ENCODE measurements at regions not wholly inside any gene's neighbourhood (a gene's known extent, or its start where the extent isn't known, plus 50 kb on each side); places are given as distances from the start of the nearest gene placed in this dataset.
"Not testable (repeated sequence)": the region's sequence is repeated elsewhere in the genome, so short reads cannot be mapped to it uniquely, and the experiment has no call there.

DNA sequence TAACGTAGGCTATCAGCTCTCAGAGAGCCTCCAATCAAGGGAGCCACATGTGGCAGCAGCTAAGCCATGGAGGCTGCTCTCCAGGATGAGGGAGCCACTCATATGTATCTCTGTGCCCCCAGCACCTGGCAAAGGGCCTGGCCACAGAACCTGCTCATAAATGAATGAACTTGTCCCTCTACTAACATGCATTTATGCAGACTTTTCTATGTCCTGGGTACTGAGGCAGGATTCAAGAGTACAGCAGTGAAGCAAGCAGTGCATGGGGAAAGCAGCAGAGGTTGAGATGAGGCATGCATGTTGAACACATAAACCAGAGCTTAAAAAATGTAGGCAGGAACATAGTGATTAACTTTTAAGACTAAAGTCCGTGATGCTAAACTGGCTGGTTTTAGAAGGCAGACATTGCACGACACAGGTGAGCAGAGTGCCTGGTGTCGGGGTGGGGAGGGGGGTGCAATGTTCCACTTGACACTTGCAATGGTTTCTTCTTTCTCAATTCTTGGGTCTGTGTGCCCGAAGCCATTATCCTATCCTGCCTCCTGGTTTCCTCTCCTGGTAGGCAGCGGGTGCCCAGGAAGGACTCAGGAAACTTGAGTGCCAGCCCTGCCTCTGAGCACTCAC lies 142.8 kb upstream of the ALDH1B1 start:
- H3K4me1 ChIP-seq (ENCODE audit: control insufficient read depth, insufficient read depth, low read length): no peaks in the 10 kb centered on the region
- no peaks in the 10 kb centered on the region for H3K36me3 ChIP-seq (ENCODE audit: control insufficient read depth, insufficient read depth, low read length)
- WGBS (ENCODE audit: insufficient coverage): 76% methylated on average over 6 of the region's 6 CpGs
- H3K27ac ChIP-seq (ENCODE audit: low read length): no peak overlapping the region
- no peaks in the 10 kb centered on the region for H3K27me3 ChIP-seq (ENCODE audit: control insufficient read depth, insufficient read depth, low read length)
- DNase-seq: no peak
- no peaks in the 10 kb centered on the region for H3K9me3 ChIP-seq (replicated peaks; ENCODE audit: control insufficient read depth, low read depth, low read length)
- H3K4me3 ChIP-seq (ENCODE audit: low read length): no peak overlapping the region

DNA sequence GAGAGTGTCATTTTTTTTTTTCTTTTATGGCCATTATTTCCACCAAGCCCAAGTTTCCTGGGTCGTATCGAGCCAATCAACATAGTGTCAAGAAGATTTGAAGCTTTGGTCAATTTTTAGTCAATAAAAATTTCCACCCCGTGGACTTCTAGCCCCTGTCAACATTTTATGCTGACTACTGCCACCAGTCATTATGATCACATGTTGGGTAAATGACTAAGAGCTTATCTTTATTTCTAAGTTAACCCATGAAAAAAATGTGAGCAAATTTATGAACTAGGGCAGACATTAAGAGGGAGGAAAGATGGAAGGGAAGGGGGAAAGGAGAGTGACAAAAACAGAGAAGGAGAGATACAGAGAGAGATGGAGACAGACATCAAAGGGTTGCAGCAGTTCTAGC lies 143.5 kb upstream of the ALDH1B1 start:
- no peak overlapping the region for H3K4me3 ChIP-seq (ENCODE audit: low read length)
- no peaks in the 10 kb centered on the region for H3K4me1 ChIP-seq (ENCODE audit: control insufficient read depth, insufficient read depth, low read length)
- no peaks in the 10 kb centered on the region for H3K27me3 ChIP-seq (ENCODE audit: control insufficient read depth, insufficient read depth, low read length)
- H3K36me3 ChIP-seq (ENCODE audit: control insufficient read depth, insufficient read depth, low read length): no peaks in the 10 kb centered on the region
- no peak for DNase-seq
- H3K9me3 ChIP-seq (replicated peaks; ENCODE audit: control insufficient read depth, low read depth, low read length): no peaks in the 10 kb centered on the region
- no peak overlapping the region for H3K27ac ChIP-seq (ENCODE audit: low read length)
- no CpG with 5 or more reads among the region's 3 CpGs for WGBS (ENCODE audit: insufficient coverage)

DNA sequence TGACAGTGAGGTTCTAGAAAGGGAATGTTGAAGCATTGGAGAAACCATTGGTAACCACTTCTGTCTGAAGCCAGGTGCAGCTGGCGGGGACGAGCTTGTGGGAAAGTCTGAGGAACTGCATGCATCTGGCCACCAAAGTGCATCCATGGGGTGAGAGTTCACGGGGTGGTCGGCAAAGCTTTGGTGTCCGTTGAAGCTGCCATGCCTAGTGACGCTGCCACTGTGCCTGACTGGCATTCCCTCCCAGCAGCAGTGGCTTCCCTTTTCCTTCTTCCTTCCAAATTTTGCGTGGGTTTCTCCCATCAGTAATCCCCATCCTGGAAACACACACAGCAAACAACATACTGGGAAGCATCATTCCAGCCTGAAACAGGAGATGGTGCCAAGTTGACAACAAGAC lies 145.7 kb upstream of the ALDH1B1 start:
- Histone ChIP-seq H3K9me3 (replicated peaks; ENCODE audit: control insufficient read depth, low read depth, low read length) (no peaks in the 10 kb centered on the region), H3K4me3 (ENCODE audit: low read length) (no peak overlapping the region), H3K4me1 (ENCODE audit: control insufficient read depth, insufficient read depth, low read length) (no peaks in the 10 kb centered on the region), H3K36me3 (ENCODE audit: control insufficient read depth, insufficient read depth, low read length) (no peaks in the 10 kb centered on the region), H3K27ac (ENCODE audit: low read length) (no peak overlapping the region), H3K27me3 (ENCODE audit: control insufficient read depth, insufficient read depth, low read length) (no peaks in the 10 kb centered on the region)
- DNase-seq: no peak
- 80% methylated on average over 7 of the region's 7 CpGs for whole genome bisulfite sequencing (ENCODE audit: insufficient coverage)

DNA sequence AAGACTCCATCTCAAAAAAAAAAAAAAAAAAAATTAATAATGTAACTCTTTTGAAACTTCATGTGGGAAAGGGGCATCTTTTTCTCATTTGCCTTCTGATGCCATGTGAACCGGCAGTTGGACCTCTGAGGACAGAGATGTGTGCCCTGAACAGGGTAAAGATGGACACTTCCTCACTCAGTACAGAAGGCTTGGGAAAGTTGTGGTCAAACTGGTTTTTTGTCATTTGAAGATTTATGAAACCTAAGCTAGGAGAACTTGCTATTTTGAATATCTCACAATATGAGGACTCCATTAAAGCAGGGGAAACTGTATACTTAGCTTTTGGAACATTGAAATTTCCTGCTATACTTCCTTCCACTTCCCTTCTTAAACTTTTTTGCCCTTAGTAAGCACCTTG lies 147.5 kb upstream of the ALDH1B1 start:
- H3K4me3 ChIP-seq (ENCODE audit: low read length): no peak overlapping the region
- DNase-seq: no peak
- H3K4me1 ChIP-seq (ENCODE audit: control insufficient read depth, insufficient read depth, low read length): no peaks in the 10 kb centered on the region
- H3K27ac ChIP-seq (ENCODE audit: low read length): no peak overlapping the region
- no peaks in the 10 kb centered on the region for H3K36me3 ChIP-seq (ENCODE audit: control insufficient read depth, insufficient read depth, low read length)
- WGBS (ENCODE audit: insufficient coverage): no CpG with 5 or more reads among the region's 1 CpG
- no peaks in the 10 kb centered on the region for H3K27me3 ChIP-seq (ENCODE audit: control insufficient read depth, insufficient read depth, low read length)
- no peaks in the 10 kb centered on the region for H3K9me3 ChIP-seq (replicated peaks; ENCODE audit: control insufficient read depth, low read depth, low read length)

DNA sequence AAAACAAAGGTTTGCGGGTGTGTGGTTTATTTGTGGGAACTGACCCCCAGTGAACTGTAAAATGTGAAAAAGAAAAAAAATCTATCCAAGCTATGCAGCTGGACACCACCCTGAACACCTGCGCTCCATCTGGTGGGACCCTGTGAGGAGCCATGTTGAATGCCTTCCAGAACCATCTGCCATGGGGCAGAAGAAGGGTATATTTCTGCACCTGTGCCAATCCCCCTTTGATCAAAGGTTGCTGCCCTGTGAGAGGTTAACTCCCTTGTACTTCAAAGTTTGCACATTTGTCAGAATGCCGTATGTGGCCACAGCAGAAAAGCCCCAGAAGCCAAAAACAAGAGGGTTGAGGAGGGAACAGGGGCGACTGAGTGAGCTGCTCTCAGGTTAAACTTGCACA lies 148.5 kb upstream of the ALDH1B1 start:
- H3K36me3 ChIP-seq (ENCODE audit: control insufficient read depth, insufficient read depth, low read length): no peaks in the 10 kb centered on the region
- WGBS (ENCODE audit: insufficient coverage): 38% methylated on average over 3 of the region's 4 CpGs
- no peaks in the 10 kb centered on the region for H3K4me1 ChIP-seq (ENCODE audit: control insufficient read depth, insufficient read depth, low read length)
- H3K9me3 ChIP-seq (replicated peaks; ENCODE audit: control insufficient read depth, low read depth, low read length): no peaks in the 10 kb centered on the region
- H3K27ac ChIP-seq (ENCODE audit: low read length): no peak overlapping the region
- H3K4me3 ChIP-seq (ENCODE audit: low read length): no peak overlapping the region
- H3K27me3 ChIP-seq (ENCODE audit: control insufficient read depth, insufficient read depth, low read length): no peaks in the 10 kb centered on the region
- no peak for DNase-seq

GRCh38 chr9:38242151-38242550 lies 150.4 kb upstream of the ALDH1B1 start:
- H3K27ac ChIP-seq (ENCODE audit: low read length); H3K4me3 ChIP-seq (ENCODE audit: low read length); H3K36me3 ChIP-seq (ENCODE audit: control insufficient read depth, insufficient read depth, low read length); H3K9me3 ChIP-seq (replicated peaks; ENCODE audit: control insufficient read depth, low read depth, low read length); H3K4me1 ChIP-seq (ENCODE audit: control insufficient read depth, insufficient read depth, low read length); DNase-seq; H3K27me3 ChIP-seq (ENCODE audit: control insufficient read depth, insufficient read depth, low read length): not testable (repeated sequence)
- WGBS (ENCODE audit: insufficient coverage): no CpG with 5 or more reads among the region's 30 CpGs

DNA sequence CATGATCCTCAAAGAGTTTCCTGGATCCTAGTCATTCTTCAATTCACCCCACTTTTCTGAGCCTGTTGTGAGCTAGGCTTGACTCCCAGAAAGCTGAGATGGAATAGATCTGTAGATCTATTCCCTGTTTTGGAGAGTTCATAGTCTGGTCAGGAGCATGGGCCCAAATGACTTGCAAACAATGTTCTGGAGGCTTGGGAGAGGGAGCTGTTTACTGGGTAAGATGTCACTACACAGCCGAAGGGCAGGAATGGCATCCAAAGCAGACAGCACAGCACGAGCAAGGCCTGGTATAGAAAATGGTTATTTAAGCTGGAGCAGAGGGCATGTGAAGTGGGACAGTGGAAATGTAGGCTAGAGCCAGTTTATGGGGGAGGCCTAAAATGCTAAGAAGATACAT lies 152.5 kb upstream of the ALDH1B1 start:
- 85% methylated on average over 2 of the region's 2 CpGs for WGBS (ENCODE audit: insufficient coverage)
- H3K36me3 ChIP-seq (ENCODE audit: control insufficient read depth, insufficient read depth, low read length): no peaks in the 10 kb centered on the region
- DNase-seq: no peak
- no peaks in the 10 kb centered on the region for H3K27me3 ChIP-seq (ENCODE audit: control insufficient read depth, insufficient read depth, low read length)
- no peaks in the 10 kb centered on the region for H3K9me3 ChIP-seq (replicated peaks; ENCODE audit: control insufficient read depth, low read depth, low read length)
- no peak overlapping the region for H3K4me3 ChIP-seq (ENCODE audit: low read length)
- no peak overlapping the region for H3K27ac ChIP-seq (ENCODE audit: low read length)
- H3K4me1 ChIP-seq (ENCODE audit: control insufficient read depth, insufficient read depth, low read length): no peaks in the 10 kb centered on the region

DNA sequence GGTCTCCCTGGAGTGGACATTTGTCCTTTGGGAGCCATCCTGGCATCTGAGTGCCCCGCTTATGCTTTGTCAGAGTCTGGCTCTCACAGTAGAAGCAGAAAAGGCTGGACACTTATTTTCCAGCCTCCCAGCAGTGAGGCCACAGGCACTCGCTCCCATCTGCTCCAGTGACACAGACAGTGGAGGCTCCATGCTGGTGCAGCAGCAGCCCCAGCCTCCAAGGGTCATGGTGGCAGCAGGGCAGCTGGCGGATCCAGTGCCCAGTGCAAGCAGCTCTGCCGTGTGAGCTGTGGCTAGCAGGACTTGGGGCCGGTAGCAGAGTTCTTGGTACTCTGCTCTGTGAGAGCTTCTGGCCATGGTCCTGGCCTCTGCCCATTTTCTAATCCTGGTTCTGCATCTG lies 157.3 kb upstream of the ALDH1B1 start:
- no peak for DNase-seq
- Histone ChIP-seq H3K9me3 (replicated peaks; ENCODE audit: control insufficient read depth, low read depth, low read length) (no peaks in the 10 kb centered on the region), H3K4me3 (ENCODE audit: low read length) (no peak overlapping the region), H3K27ac (ENCODE audit: low read length) (no peak overlapping the region), H3K27me3 (ENCODE audit: control insufficient read depth, insufficient read depth, low read length) (peaks cover 2% of the 10 kb centered on the region), H3K4me1 (ENCODE audit: control insufficient read depth, insufficient read depth, low read length) (no peaks in the 10 kb centered on the region), H3K36me3 (ENCODE audit: control insufficient read depth, insufficient read depth, low read length) (no peaks in the 10 kb centered on the region)
- WGBS (ENCODE audit: insufficient coverage): 69% methylated on average over 5 of the region's 5 CpGs

- DNase-seq: no peak
- no peaks in the 10 kb centered on the region for H3K9me3 ChIP-seq (replicated peaks; ENCODE audit: control insufficient read depth, low read depth, low read length)
- peaks cover 2% of the 10 kb centered on the region for H3K27me3 ChIP-seq (ENCODE audit: control insufficient read depth, insufficient read depth, low read length)
- no peak overlapping the region for H3K4me3 ChIP-seq (ENCODE audit: low read length)
- no peaks in the 10 kb centered on the region for H3K4me1 ChIP-seq (ENCODE audit: control insufficient read depth, insufficient read depth, low read length)
- no peak overlapping the region for H3K27ac ChIP-seq (ENCODE audit: low read length)
- 48% methylated on average over 3 of the region's 5 CpGs for WGBS (ENCODE audit: insufficient coverage)
- no peaks in the 10 kb centered on the region for H3K36me3 ChIP-seq (ENCODE audit: control insufficient read depth, insufficient read depth, low read length)
Measured at GRCh38 chr9:38234479-38235170, 157.9 kb upstream of the ALDH1B1 start.

GRCh38 chr9:38233796-38234355 lies 158.6 kb upstream of the ALDH1B1 start:
- Histone ChIP-seq H3K9me3 (replicated peaks; ENCODE audit: control insufficient read depth, low read depth, low read length) (no peaks in the 10 kb centered on the region), H3K27ac (ENCODE audit: low read length) (no peak overlapping the region), H3K27me3 (ENCODE audit: control insufficient read depth, insufficient read depth, low read length) (peaks cover 2% of the 10 kb centered on the region), H3K4me3 (ENCODE audit: low read length) (no peak overlapping the region), H3K4me1 (ENCODE audit: control insufficient read depth, insufficient read depth, low read length) (peaks cover 4% of the 10 kb centered on the region), H3K36me3 (ENCODE audit: control insufficient read depth, insufficient read depth, low read length) (no peaks in the 10 kb centered on the region)
- no peak for DNase-seq
- WGBS (ENCODE audit: insufficient coverage): 96% methylated on average over 5 of the region's 9 CpGs

Measured in muscle of leg (tissue), 3 donors.